ENCODE measurements at regions not wholly inside any gene's neighbourhood (a gene's known extent, or its start where the extent isn't known, plus 50 kb on each side); places are given as distances from the start of the nearest gene placed in this dataset.

GRCh38 chr12:126855768-126856167, 1411.2 kb upstream of the TMEM132C start (continued):
- TF ChIP-seq, protein P1, sequence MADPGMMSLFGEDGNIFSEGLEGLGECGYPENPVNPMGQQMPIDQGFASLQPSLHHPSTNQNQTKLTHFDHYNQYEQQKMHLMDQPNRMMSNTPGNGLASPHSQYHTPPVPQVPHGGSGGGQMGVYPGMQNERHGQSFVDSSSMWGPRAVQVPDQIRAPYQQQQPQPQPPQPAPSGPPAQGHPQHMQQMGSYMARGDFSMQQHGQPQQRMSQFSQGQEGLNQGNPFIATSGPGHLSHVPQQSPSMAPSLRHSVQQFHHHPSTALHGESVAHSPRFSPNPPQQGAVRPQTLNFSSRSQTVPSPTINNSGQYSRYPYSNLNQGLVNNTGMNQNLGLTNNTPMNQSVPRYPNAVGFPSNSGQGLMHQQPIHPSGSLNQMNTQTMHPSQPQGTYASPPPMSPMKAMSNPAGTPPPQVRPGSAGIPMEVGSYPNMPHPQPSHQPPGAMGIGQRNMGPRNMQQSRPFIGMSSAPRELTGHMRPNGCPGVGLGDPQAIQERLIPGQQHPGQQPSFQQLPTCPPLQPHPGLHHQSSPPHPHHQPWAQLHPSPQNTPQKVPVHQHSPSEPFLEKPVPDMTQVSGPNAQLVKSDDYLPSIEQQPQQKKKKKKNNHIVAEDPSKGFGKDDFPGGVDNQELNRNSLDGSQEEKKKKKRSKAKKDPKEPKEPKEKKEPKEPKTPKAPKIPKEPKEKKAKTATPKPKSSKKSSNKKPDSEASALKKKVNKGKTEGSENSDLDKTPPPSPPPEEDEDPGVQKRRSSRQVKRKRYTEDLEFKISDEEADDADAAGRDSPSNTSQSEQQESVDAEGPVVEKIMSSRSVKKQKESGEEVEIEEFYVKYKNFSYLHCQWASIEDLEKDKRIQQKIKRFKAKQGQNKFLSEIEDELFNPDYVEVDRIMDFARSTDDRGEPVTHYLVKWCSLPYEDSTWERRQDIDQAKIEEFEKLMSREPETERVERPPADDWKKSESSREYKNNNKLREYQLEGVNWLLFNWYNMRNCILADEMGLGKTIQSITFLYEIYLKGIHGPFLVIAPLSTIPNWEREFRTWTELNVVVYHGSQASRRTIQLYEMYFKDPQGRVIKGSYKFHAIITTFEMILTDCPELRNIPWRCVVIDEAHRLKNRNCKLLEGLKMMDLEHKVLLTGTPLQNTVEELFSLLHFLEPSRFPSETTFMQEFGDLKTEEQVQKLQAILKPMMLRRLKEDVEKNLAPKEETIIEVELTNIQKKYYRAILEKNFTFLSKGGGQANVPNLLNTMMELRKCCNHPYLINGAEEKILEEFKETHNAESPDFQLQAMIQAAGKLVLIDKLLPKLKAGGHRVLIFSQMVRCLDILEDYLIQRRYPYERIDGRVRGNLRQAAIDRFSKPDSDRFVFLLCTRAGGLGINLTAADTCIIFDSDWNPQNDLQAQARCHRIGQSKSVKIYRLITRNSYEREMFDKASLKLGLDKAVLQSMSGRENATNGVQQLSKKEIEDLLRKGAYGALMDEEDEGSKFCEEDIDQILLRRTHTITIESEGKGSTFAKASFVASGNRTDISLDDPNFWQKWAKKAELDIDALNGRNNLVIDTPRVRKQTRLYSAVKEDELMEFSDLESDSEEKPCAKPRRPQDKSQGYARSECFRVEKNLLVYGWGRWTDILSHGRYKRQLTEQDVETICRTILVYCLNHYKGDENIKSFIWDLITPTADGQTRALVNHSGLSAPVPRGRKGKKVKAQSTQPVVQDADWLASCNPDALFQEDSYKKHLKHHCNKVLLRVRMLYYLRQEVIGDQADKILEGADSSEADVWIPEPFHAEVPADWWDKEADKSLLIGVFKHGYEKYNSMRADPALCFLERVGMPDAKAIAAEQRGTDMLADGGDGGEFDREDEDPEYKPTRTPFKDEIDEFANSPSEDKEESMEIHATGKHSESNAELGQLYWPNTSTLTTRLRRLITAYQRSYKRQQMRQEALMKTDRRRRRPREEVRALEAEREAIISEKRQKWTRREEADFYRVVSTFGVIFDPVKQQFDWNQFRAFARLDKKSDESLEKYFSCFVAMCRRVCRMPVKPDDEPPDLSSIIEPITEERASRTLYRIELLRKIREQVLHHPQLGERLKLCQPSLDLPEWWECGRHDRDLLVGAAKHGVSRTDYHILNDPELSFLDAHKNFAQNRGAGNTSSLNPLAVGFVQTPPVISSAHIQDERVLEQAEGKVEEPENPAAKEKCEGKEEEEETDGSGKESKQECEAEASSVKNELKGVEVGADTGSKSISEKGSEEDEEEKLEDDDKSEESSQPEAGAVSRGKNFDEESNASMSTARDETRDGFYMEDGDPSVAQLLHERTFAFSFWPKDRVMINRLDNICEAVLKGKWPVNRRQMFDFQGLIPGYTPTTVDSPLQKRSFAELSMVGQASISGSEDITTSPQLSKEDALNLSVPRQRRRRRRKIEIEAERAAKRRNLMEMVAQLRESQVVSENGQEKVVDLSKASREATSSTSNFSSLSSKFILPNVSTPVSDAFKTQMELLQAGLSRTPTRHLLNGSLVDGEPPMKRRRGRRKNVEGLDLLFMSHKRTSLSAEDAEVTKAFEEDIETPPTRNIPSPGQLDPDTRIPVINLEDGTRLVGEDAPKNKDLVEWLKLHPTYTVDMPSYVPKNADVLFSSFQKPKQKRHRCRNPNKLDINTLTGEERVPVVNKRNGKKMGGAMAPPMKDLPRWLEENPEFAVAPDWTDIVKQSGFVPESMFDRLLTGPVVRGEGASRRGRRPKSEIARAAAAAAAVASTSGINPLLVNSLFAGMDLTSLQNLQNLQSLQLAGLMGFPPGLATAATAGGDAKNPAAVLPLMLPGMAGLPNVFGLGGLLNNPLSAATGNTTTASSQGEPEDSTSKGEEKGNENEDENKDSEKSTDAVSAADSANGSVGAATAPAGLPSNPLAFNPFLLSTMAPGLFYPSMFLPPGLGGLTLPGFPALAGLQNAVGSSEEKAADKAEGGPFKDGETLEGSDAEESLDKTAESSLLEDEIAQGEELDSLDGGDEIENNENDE (IDR thresholded peaks at IDR 0.05; ENCODE audit: insufficient replicate concordance, low read length): no peak
- TF ChIP-seq EZH2 (IDR thresholded peaks at IDR 0.05; ENCODE audit: low read depth, low read length, severe bottlenecking): no peak
- no peak for TF ChIP-seq KDM4A (IDR thresholded peaks at IDR 0.05; ENCODE audit: low read depth, low read length, severe bottlenecking)
- no peak for TF ChIP-seq CBX5 (IDR thresholded peaks at IDR 0.05; ENCODE audit: low read depth, low read length)
- no peak for TF ChIP-seq TAF7 (optimal IDR thresholded peaks at IDR 0.05; ENCODE audit: borderline replicate concordance, low read depth, low read length)
- no peak for TF ChIP-seq GTF2F1 (IDR thresholded peaks at IDR 0.05; ENCODE audit: borderline replicate concordance, low read depth, low read length)
- no peak for TF ChIP-seq CBX8 (IDR thresholded peaks at IDR 0.05; ENCODE audit: borderline replicate concordance, low read depth, low read length)
- TF ChIP-seq RFX5 (IDR thresholded peaks at IDR 0.05; ENCODE audit: borderline replicate concordance, low read depth, low read length): no peak
- no peak for TF ChIP-seq RAD21 (IDR thresholded peaks at IDR 0.05 in 1 of 2, conservative IDR thresholded peaks at IDR 0.05 in 1 of 2; ENCODE audit: low read depth in 2 of 2, low read length in 2 of 2)
- no peak for TF ChIP-seq POU5F1 (IDR thresholded peaks at IDR 0.05; ENCODE audit: low read depth, low read length)
- TF ChIP-seq FOSL1 (IDR thresholded peaks at IDR 0.05; ENCODE audit: insufficient read depth, low read depth, low read length): no peak
- TF ChIP-seq HDAC6 (IDR thresholded peaks at IDR 0.05; ENCODE audit: low read depth, low read length): no peak
